ENCODE measurements at regions not wholly inside any gene's neighbourhood (a gene's known extent, or its start where the extent isn't known, plus 50 kb on each side); places are given as distances from the start of the nearest gene placed in this dataset.
"Not testable (repeated sequence)": the region's sequence is repeated elsewhere in the genome, so short reads cannot be mapped to it uniquely, and the experiment has no call there.

DNA sequence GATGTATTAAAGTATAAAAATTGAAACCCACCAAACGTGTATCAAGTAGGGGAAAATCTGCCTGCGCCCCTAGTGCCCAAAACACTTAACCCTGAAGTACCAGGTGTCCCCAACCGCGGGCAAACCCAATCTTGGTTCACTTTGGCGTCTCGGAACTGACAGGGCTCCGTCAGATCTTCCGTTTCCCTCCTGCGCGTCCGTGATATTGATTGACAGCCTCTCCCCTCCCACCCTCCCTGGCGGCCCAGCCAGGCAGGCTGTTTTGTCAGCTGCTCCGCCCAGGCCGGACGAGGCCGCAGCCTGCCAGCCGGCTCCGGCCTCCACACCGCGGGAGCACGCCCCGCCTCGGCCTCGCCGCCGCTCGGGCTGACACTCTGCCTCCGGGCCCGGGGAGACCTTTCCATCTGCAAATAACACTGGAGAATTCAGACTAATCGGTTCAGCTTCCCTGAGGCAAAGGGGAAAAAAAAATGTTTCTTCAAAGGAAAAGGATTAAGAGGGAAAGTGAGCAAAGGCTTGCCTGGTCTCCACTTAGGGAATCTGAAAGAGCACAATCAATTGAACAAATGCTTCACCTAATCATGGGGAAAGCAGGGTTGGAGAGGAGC lies 234.9 kb upstream of the MCHR2 start:
- peak overlapping the region; percentile 25 for H3K4me3 ChIP-seq
- no peak overlapping the region for H3K27ac ChIP-seq
- H3K4me1 ChIP-seq (ENCODE audit: low read depth), result no peaks in the 10 kb centered on the region
- peak; percentile 78 to 82 for DNase-seq (ENCODE audit: low read depth in 1 of 2, low spot score in 1 of 2)
- no peaks in the 10 kb centered on the region for H3K27me3 ChIP-seq
- no peaks in the 10 kb centered on the region for H3K9me3 ChIP-seq (ENCODE audit: low read depth)
- no peaks in the 10 kb centered on the region for H3K36me3 ChIP-seq
- TF ChIP-seq, protein P1, sequence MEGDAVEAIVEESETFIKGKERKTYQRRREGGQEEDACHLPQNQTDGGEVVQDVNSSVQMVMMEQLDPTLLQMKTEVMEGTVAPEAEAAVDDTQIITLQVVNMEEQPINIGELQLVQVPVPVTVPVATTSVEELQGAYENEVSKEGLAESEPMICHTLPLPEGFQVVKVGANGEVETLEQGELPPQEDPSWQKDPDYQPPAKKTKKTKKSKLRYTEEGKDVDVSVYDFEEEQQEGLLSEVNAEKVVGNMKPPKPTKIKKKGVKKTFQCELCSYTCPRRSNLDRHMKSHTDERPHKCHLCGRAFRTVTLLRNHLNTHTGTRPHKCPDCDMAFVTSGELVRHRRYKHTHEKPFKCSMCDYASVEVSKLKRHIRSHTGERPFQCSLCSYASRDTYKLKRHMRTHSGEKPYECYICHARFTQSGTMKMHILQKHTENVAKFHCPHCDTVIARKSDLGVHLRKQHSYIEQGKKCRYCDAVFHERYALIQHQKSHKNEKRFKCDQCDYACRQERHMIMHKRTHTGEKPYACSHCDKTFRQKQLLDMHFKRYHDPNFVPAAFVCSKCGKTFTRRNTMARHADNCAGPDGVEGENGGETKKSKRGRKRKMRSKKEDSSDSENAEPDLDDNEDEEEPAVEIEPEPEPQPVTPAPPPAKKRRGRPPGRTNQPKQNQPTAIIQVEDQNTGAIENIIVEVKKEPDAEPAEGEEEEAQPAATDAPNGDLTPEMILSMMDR (IDR thresholded peaks at IDR 0.05; ENCODE audit: low read depth, low read length), result peak; percentile 37

GRCh38 chr6:100228437-100228833 lies 234.4 kb upstream of the MCHR2 start:
- no peaks in the 10 kb centered on the region for H3K4me1 ChIP-seq (ENCODE audit: low read depth)
- no peaks in the 10 kb centered on the region for H3K9me3 ChIP-seq (ENCODE audit: low read depth)
- TF ChIP-seq, protein P1 (IDR thresholded peaks at IDR 0.05; ENCODE audit: low read depth, low read length), result no peak
- no peaks in the 10 kb centered on the region for H3K36me3 ChIP-seq
- no peak overlapping the region for H3K27ac ChIP-seq
- no peaks in the 10 kb centered on the region for H3K27me3 ChIP-seq
- peak overlapping the region; percentile 25 for H3K4me3 ChIP-seq
- peak in 1 of 2 donors; percentile 12 for DNase-seq (ENCODE audit: low read depth in 1 of 2, low spot score in 1 of 2)

GRCh38 chr6:100226811-100227210 lies 232.8 kb upstream of the MCHR2 start:
- H3K36me3 ChIP-seq, result no peaks in the 10 kb centered on the region
- no peak for DNase-seq (ENCODE audit: low read depth in 1 of 2, low spot score in 1 of 2)

DNA sequence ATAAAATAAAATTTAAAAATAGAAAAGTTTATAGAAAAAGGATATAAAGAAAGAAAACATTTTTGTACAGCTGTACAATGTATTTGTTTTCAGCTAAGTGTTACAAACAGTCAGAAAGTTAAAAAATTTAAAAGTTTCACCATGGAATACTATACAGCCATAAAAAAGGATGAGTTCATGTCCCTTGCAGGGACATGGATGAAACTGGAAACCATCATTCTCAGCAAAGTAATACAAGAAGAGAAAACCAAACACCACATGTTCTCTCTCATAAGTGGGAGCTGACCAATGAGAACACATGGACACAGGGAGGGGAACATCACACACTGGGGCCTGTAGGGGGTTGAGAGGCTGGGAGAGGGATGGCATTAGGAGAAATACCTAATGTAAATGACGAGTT lies 229.9 kb upstream of the MCHR2 start:
- H3K9me3 ChIP-seq (ENCODE audit: low read depth); DNase-seq (ENCODE audit: low read depth in 1 of 2, low spot score in 1 of 2); H3K4me3 ChIP-seq; H3K27me3 ChIP-seq; H3K27ac ChIP-seq; H3K36me3 ChIP-seq; H3K4me1 ChIP-seq (ENCODE audit: low read depth): not testable (repeated sequence)

More at GRCh38 chr6:100226811-100227210, 232.8 kb upstream of the MCHR2 start:
- Histone ChIP-seq H3K27ac (no peak overlapping the region), H3K27me3 (no peaks in the 10 kb centered on the region), H3K4me3 (no peak overlapping the region), H3K9me3 (ENCODE audit: low read depth) (no peaks in the 10 kb centered on the region), H3K4me1 (ENCODE audit: low read depth) (no peaks in the 10 kb centered on the region)
- TF ChIP-seq, protein P1 (IDR thresholded peaks at IDR 0.05; ENCODE audit: low read depth, low read length), result no peak

DNA sequence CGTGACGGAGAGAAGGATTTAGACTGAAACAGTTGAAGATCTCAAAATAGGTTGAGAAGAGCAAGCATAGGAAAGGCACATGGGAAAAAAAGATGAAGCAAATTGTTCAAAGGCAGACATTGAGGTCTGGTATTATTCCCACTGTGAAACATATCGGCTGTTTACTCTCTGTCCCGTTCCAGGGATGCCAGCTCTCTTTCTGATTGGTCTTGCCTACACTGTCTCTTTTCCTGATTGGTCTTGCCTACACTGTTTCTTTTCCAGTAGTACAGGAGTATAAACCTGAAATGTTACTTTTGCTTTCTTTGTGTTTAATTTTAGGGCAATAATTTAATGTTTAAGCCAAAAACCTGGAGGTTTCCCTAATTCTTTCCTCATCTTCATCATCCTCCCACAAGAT lies 226.5 kb upstream of the MCHR2 start:
- TF ChIP-seq, protein P1 (IDR thresholded peaks at IDR 0.05; ENCODE audit: low read depth, low read length), result no peak
- Histone ChIP-seq H3K4me3 (no peak overlapping the region), H3K4me1 (ENCODE audit: low read depth) (no peaks in the 10 kb centered on the region), H3K27me3 (no peaks in the 10 kb centered on the region), H3K27ac (no peak overlapping the region), H3K9me3 (ENCODE audit: low read depth) (no peaks in the 10 kb centered on the region), H3K36me3 (no peaks in the 10 kb centered on the region)
- DNase-seq (ENCODE audit: low read depth in 1 of 2, low spot score in 1 of 2), result no peak

GRCh38 chr6:100217225-100218012 lies 223.4 kb upstream of the MCHR2 start:
- no peak overlapping the region for H3K4me3 ChIP-seq
- H3K27me3 ChIP-seq, result no peaks in the 10 kb centered on the region
- TF ChIP-seq, protein P1 (IDR thresholded peaks at IDR 0.05; ENCODE audit: low read depth, low read length), result no peak
- no peaks in the 10 kb centered on the region for H3K9me3 ChIP-seq (ENCODE audit: low read depth)
- no peaks in the 10 kb centered on the region for H3K4me1 ChIP-seq (ENCODE audit: low read depth)
- no peak overlapping the region for H3K27ac ChIP-seq
- H3K36me3 ChIP-seq, result no peaks in the 10 kb centered on the region
- no peak for DNase-seq (ENCODE audit: low read depth in 1 of 2, low spot score in 1 of 2)
